ENCODE measurements at regions not wholly inside any gene's neighbourhood (a gene's known extent, or its start where the extent isn't known, plus 50 kb on each side); places are given as distances from the start of the nearest gene placed in this dataset.

DNA sequence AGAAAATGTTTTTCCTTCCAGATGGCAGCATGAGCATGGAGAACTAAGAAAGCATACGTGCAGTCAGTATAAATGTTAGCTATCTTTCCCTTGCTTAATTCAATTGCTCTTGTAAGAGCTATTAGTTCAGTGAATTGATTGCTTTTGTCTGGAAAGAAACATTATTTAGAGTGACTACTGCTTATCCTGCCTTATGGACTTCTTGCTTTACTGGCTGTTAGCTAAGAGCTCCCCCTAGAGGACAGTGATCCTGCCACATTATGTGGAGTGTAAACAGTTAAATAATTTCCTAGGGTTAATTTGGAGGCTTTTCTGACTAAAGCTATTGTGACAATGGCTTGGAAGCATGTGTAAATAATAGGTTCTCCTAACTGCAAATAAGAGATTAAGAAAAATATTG lies 1402.4 kb downstream of the FAM133A start:
- no peak for TF ChIP-seq EZH2phosphoT487 (IDR thresholded peaks at IDR 0.05; ENCODE audit: insufficient read depth, low read depth)
- TF ChIP-seq EZH2 (IDR thresholded peaks at IDR 0.05; ENCODE audit: insufficient read depth, poor library complexity, severe bottlenecking) = no peak

Measured in GM23248 (cell line).